HG03280 (cell line): ENCODE measurements at regions not wholly inside any gene's neighbourhood (a gene's known extent, or its start where the extent isn't known, plus 50 kb on each side); places are given as distances from the start of the nearest gene placed in this dataset.

Experiments
- ATAC-seq: cut with Tn5 transposase; IDR thresholded peaks from one replicate; pipeline ENCODE4 v1.9.1; 2021; ENCODE audit warnings: mild to moderate bottlenecking, moderate library complexity; ENCODE audit not compliant: unreplicated experiment

- no peak for ATAC-seq
Measured at GRCh38 chr21:25385341-25385740, 221.9 kb downstream of the MRPL39 start.

GRCh38 chr21:25384782-25385181 is 222.5 kb downstream of the MRPL39 start:
- no peak for ATAC-seq

DNA sequence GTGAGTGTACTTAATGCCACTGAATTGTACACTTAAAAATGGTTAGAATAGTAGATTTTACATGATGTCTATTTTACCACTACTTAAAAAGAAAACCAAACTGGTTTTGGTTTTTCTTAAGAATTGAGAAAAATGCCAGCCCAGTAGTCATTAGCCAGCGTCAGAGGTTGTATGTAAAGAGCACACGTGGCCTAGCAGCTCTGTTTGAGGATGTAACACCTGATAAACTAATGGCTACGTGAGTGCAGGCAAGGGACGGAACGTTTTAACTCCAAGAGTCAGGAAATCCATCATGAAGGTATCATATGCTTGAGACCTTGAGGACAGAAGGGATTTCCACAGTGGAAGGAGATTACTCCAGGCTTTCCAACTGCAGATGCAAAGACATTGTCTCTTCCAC is 223.7 kb downstream of the MRPL39 start:
- ATAC-seq, result no peak

DNA sequence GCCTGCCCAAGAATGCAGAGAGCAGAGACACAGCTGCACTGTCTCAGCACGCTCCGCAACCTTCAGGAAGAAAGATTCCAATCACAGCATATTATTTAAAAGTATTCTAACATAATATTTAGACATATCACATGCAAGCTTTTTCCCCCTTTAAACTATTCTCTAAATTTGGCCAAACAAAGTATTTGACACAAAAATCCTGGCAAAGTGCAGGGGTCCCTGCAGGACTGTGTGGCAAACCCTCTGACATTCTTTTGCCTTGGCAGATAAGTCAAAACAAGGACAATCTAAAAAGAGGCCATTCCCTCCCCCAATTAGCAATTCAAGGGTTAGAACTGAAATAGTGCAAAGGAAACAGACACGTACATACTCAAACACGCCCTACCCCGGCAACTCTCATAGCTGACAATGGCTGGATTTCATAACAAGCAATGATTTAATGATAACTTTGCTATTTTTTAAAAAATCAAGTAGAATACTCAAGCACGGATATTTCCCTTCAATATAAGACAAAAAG is 225.3 kb downstream of the MRPL39 start:
- ATAC-seq, result no peak

- no peak for ATAC-seq
Measured at GRCh38 chr21:25375675-25376074, 231.6 kb downstream of the MRPL39 start.

GRCh38 chr21:25373126-25374082 is 233.9 kb downstream of the MRPL39 start:
- no peak for ATAC-seq

DNA sequence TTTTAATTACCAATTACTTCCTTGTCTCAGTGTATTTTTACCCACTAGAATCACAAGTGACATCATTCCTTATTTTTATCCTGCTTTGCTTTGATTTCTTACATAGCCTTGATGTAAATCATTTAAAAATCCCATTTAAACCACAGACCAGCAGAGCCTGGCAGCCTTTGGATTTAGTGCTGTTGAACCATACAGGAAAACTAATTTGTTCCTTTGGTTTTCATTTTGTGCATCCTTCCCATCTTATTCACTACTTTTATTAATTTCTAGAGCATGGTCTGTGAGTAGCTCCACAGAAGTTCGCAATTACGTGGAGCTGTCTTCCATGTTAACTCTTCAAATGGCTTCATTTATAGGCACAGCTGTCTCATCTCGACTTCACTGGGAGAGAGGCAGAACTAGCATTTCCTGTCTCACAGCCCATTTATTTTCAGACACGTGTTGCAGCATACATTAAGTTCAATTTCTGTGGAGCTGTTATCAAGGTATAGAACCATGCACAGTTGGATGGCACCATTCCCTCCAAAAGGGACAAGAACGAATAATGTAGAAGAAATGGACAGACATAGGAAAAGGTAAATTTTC is 235.3 kb downstream of the MRPL39 start:
- no peak for ATAC-seq

DNA sequence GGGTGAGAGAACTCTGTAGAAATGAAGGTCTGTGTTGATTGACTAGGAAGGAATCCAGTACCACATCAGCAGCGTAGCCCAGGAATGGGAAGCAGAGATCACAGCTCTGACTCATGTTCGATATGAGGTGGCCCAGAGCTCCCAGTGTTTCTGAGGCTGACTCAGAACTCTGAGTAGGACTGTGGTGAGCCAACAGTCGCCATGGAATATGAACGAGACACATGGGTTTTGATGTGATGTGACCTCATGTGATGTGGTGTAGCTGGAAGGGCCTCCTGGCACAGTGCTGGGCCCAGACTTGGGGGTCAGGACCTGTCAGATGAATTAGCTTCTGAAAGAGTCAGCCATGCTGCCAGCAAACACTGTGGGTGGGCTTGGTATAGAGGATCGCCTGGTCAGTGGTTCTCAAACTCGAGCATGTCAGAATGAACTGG is 237.0 kb downstream of the MRPL39 start:
- ATAC-seq, result no peak

- ATAC-seq, result no peak
Measured at GRCh38 chr21:25369524-25370300, 237.6 kb downstream of the MRPL39 start.

DNA sequence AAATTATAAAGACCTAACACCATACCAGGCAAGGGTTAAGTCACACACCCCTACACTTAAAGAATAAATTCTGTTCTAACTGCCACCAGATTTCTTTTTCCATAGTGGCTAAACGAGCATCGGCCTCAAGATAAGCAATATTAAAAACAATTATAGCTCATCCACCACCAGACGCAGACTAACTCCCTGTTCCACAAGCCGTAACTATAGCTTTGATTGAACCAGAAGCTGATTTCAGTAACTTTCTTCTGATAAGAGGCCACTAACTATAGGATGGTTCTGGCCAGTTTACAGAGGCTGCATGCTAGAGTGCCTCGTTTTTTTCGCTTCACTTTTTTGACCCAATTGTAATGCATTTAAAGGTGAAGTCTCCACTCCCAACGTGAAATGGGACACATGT is 238.8 kb downstream of the MRPL39 start:
- ATAC-seq, result no peak

DNA sequence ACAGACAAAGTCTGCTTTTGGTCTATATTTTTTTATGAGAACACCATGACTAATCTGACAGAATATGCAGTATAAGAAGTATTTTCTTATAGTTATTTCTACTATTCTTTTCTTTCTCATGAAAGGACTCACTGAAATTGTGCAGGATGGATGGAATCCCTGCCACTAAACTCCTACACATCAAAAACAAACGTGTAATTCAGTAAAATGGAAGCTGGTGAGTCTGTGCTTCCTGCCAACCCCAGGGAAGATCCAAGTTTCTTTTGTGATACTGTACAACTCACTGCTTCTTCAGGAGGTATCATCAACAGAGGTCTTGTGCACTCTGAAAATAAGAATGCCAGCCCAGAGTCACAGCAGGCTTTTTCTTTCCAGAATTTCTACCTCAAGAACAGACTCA is 241.2 kb downstream of the MRPL39 start:
- ATAC-seq, result no peak

GRCh38 chr21:25362375-25363267 is 244.7 kb downstream of the MRPL39 start:
- no peak for ATAC-seq

- no peak for ATAC-seq
Measured at GRCh38 chr21:25361765-25362164, 245.5 kb downstream of the MRPL39 start.

GRCh38 chr21:25361097-25361496 is 246.2 kb downstream of the MRPL39 start:
- ATAC-seq, result no peak

DNA sequence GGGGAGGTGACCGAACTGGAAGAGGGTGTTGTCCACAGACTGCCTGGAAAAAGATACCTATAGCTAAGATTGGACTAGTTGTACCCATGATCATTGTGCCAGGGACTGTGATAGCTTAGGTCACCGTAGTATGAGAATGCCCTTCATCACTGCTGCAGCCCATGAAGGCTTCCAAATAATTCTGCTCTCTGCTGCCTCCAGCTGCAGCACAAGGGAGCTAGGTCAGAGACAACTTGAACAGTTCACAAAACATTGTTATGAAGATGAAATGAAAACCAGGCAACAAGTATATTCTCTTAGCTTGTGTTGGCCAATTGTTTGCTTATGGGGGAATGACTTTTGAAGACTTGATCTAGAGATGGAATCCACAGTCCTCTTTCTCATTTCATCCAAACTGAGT is 246.7 kb downstream of the MRPL39 start:
- no peak for ATAC-seq

- ATAC-seq, result no peak
Measured at GRCh38 chr21:25359724-25360123, 247.6 kb downstream of the MRPL39 start.

GRCh38 chr21:25350056-25350455 is 257.2 kb downstream of the MRPL39 start:
- ATAC-seq, result no peak

GRCh38 chr21:25343774-25344545 is 263.3 kb downstream of the MRPL39 start:
- no peak for ATAC-seq

- ATAC-seq, result no peak
Measured at GRCh38 chr21:25342816-25343215, 264.5 kb downstream of the MRPL39 start.

- ATAC-seq, result no peak
Measured at GRCh38 chr21:25341981-25342380, 265.3 kb downstream of the MRPL39 start.
